Breast epithelium (tissue), 4 donors: ENCODE measurements at regions not wholly inside any gene's neighbourhood (a gene's known extent, or its start where the extent isn't known, plus 50 kb on each side); places are given as distances from the start of the nearest gene placed in this dataset.

Experiments
- DNase-seq, 2 donors: peaks; one replicate each; pipeline ENCODE4 v3.0.0-alpha.2; 2019; ENCODE audit warnings: low spot score in 2 of 2
- H3K27ac ChIP-seq, 2 donors: fragments of 200-600 bp; sonication (generic) in 1 of 2; one replicate each; pipeline ENCODE4 v1.5.1; 2016 to 2019; ENCODE audit warnings: mild to moderate bottlenecking in 1 of 2
- H3K27me3 ChIP-seq, 2 donors: fragments of 200-600 bp; sonication (generic) in 1 of 2; one replicate each; pipeline versions ENCODE4 v1.5.1 to v1.6.0; 2017 to 2019; ENCODE audit warnings: control low read depth in 1 of 2, mild to moderate bottlenecking in 1 of 2
- H3K36me3 ChIP-seq: fragments of 200-600 bp; one replicate; pipeline ENCODE4 v1.5.1; 2019
- H3K4me1 ChIP-seq, 2 donors: fragments of 200-600 bp; sonication (generic); one replicate each; pipeline ENCODE4 v1.5.1; 2016 to 2019; ENCODE audit warnings: control low read depth in 1 of 2
- H3K4me3 ChIP-seq, 3 donors: fragments of 200-600 bp; sonication (generic); 1 replicate in 2 of 3; 2 replicates in 1 of 3; pipeline ENCODE4 v1.5.1; 2016 to 2019; ENCODE audit warnings: mild to moderate bottlenecking in 3 of 3, moderate library complexity in 2 of 3
- H3K9me3 ChIP-seq, 2 donors: fragments of 200-600 bp; sonication (generic) in 1 of 2; one replicate each; pipeline ENCODE4 v1.5.1; 2016 to 2019; ENCODE audit warnings: control low read depth in 1 of 2
- POLR2A ChIP-seq: fragments of 450-650 bp; IDR thresholded peaks from one replicate; pipeline ENCODE4 v1.6.1; 2016; ENCODE audit warnings: antibody characterized with exemption, mild to moderate bottlenecking, moderate library complexity
- POLR2AphosphoS5 ChIP-seq, 3 donors: sonication (generic); formaldehyde crosslinking; IDR thresholded peaks; one replicate each; pipeline ENCODE4 v1.6.1; 2017; ENCODE audit warnings: antibody characterized with exemption in 3 of 3
- intact Hi-C: fragments of 100-400 bp; cut with DNase I; formaldehyde crosslinking; loops from one replicate; pipeline ENCODE4 v1.15.1; 2023; ENCODE audit warnings: low total_unique reads
- TF ChIP-seq, protein P1 (sequence below), 3 donors: fragments of 450-650 bp; IDR thresholded peaks; one replicate each; pipeline ENCODE4 v1.5.1; 2016 to 2017; ENCODE audit warnings: antibody characterized with exemption in 3 of 3, mild to moderate bottlenecking in 3 of 3, moderate library complexity in 3 of 3

DNA sequence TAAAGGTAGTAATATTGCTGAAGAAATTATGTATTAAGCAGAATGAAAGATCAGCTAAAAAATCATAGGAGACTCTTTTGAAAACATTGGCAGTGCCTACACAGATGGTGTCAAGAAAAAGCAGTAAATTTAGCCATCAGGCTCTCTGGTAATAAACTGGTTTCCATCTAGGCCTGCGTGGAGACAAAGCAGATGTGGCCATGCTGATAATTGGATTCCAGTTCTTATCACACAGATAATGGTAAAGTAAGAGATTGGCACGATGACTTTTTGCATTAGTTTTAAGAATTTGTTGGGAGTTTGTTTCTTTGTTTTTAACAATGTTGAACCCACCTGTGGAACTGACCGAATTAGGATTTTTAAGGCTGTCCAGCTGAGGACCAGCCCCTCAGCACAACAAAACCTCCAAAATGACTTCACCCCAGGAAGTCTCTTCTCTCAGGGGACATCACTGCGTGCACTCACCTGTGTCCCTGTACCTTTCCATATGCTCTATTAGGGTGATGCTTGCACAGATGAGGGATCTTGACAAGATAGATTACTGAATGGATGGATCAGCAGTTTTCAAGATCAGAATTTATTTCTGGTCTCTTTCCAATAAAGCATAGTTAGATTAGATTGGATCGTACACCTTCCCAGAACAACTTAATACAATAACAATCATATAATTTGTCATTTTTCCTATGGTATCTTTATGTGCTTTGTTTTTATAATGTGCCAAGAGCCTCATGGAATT, 69.1 kb upstream of the DNAJC10 start:
- no peak overlapping the region for H3K4me3 ChIP-seq
- DNase-seq, result no peak
- intact Hi-C loops, result no loop called here

GRCh38 chr2:182647499-182647787, 68.6 kb upstream of the DNAJC10 start:
- H3K9me3 ChIP-seq, result no peaks in the 10 kb centered on the region
- no peak for TF ChIP-seq POLR2A
- no peaks in the 10 kb centered on the region for H3K36me3 ChIP-seq
- no peak overlapping the region for H3K4me3 ChIP-seq
- no peaks in the 10 kb centered on the region for H3K4me1 ChIP-seq
- intact Hi-C loops, result no loop called here
- DNase-seq, result no peak
- H3K27ac ChIP-seq, result no peak overlapping the region
- no peaks in the 10 kb centered on the region for H3K27me3 ChIP-seq

More for the DNA sequence above, 69.1 kb upstream of the DNAJC10 start:
- Histone ChIP-seq H3K27ac (no peak overlapping the region), H3K9me3 (no peaks in the 10 kb centered on the region), H3K4me1 (no peaks in the 10 kb centered on the region), H3K27me3 (no peaks in the 10 kb centered on the region), H3K36me3 (no peaks in the 10 kb centered on the region)
- TF ChIP-seq POLR2A (no peak), POLR2AphosphoS5 (IDR thresholded peaks at IDR 0.05) (no peak)
- TF ChIP-seq, protein P1, sequence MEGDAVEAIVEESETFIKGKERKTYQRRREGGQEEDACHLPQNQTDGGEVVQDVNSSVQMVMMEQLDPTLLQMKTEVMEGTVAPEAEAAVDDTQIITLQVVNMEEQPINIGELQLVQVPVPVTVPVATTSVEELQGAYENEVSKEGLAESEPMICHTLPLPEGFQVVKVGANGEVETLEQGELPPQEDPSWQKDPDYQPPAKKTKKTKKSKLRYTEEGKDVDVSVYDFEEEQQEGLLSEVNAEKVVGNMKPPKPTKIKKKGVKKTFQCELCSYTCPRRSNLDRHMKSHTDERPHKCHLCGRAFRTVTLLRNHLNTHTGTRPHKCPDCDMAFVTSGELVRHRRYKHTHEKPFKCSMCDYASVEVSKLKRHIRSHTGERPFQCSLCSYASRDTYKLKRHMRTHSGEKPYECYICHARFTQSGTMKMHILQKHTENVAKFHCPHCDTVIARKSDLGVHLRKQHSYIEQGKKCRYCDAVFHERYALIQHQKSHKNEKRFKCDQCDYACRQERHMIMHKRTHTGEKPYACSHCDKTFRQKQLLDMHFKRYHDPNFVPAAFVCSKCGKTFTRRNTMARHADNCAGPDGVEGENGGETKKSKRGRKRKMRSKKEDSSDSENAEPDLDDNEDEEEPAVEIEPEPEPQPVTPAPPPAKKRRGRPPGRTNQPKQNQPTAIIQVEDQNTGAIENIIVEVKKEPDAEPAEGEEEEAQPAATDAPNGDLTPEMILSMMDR (IDR thresholded peaks at IDR 0.05), result no peak

- intact Hi-C loops, result no loop called here
Observed at GRCh38 chr2:182649316-182649715, 66.7 kb upstream of the DNAJC10 start.

DNA sequence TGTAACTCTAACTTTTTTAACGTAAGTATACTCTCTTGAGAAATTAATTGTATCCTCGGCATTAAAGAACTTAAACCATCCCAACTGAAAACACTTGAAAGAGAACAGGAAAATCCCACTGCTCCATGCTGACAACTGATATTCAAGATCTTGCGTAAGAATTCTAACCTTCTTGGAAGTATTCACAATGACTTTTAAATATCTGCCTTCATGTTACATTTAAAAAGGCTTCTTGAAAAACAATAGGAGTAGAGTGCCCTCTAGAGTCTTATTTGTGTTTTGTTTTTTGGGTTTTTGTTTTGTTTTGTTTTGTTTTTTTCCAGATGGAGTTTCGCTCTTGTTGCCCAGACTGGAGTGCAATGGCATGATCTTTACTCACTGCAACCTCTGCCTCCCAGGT, 65.4 kb upstream of the DNAJC10 start:
- H3K27me3 ChIP-seq, result no peaks in the 10 kb centered on the region
- H3K4me1 ChIP-seq, result no peaks in the 10 kb centered on the region
- no peaks in the 10 kb centered on the region for H3K9me3 ChIP-seq
- no peaks in the 10 kb centered on the region for H3K36me3 ChIP-seq
- intact Hi-C loops, result no loop called here
- TF ChIP-seq POLR2AphosphoS5 (IDR thresholded peaks at IDR 0.05) (no peak), POLR2A (no peak)
- TF ChIP-seq, protein P1 (IDR thresholded peaks at IDR 0.05), result peak in 2 of 3 donors; percentile 55 to 61
- H3K4me3 ChIP-seq, result no peak overlapping the region
- no peak overlapping the region for H3K27ac ChIP-seq
- DNase-seq, result no peak

More at GRCh38 chr2:182649316-182649715, 66.7 kb upstream of the DNAJC10 start:
- no peaks in the 10 kb centered on the region for H3K27me3 ChIP-seq
- H3K27ac ChIP-seq, result no peak overlapping the region
- no peaks in the 10 kb centered on the region for H3K36me3 ChIP-seq
- H3K9me3 ChIP-seq, result no peaks in the 10 kb centered on the region
- no peaks in the 10 kb centered on the region for H3K4me1 ChIP-seq
- TF ChIP-seq POLR2A (no peak), POLR2AphosphoS5 (IDR thresholded peaks at IDR 0.05) (no peak)
- TF ChIP-seq, protein P1 (IDR thresholded peaks at IDR 0.05), result no peak
- no peak overlapping the region for H3K4me3 ChIP-seq
- no peak for DNase-seq

DNA sequence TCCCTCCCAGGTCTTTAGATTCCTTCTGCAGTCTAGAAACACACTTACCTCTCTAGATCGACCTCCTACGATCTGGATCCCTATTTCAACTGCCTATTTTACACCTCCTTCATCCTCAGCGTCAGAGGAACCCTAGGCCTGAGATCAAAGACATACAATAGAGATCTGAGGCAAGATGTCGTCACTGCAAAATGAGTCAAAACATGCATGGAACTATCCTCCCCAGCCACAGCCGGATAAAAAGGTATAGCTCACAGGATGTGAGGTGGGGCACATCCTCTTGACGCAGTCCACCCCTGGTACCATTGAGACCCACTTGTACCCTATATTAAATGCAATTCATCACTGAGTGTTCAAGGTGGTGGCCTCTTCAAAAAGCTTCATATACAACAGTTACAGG, 63.7 kb upstream of the DNAJC10 start:
- Histone ChIP-seq H3K27ac (no peak overlapping the region), H3K9me3 (no peaks in the 10 kb centered on the region), H3K36me3 (no peaks in the 10 kb centered on the region), H3K27me3 (no peaks in the 10 kb centered on the region), H3K4me1 (no peaks in the 10 kb centered on the region), H3K4me3 (no peak overlapping the region)
- no peak for DNase-seq
- intact Hi-C loops, result no loop called here
- TF ChIP-seq POLR2AphosphoS5 (IDR thresholded peaks at IDR 0.05), result no peak
- no peak for TF ChIP-seq POLR2A
- TF ChIP-seq, protein P1 (IDR thresholded peaks at IDR 0.05), result no peak

DNA sequence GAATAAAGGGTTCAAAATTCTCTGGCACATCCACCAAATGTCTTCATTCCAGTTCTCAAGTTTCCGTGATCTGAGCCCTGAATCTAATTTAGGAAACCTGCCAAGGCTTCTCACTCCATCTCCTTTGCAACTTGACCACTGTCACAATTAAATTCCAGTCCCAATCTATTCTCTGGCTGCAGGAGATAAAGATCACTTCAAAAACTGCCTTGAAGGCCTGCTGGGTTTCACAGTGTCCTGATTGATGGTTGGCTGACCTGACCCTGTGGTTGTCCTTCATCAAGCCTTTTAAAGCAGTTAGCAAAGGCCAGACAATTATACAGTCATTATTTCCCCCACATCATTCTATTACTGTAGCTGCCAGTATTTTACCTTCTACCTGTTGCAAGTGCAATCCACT, 60.3 kb upstream of the DNAJC10 start:
- H3K27ac ChIP-seq, result no peak overlapping the region
- no peaks in the 10 kb centered on the region for H3K4me1 ChIP-seq
- intact Hi-C loops, result no loop called here
- H3K9me3 ChIP-seq, result no peaks in the 10 kb centered on the region
- TF ChIP-seq, protein P1 (IDR thresholded peaks at IDR 0.05), result no peak
- no peak for TF ChIP-seq POLR2AphosphoS5 (IDR thresholded peaks at IDR 0.05)
- no peak for TF ChIP-seq POLR2A
- no peaks in the 10 kb centered on the region for H3K27me3 ChIP-seq
- no peak overlapping the region for H3K4me3 ChIP-seq
- no peaks in the 10 kb centered on the region for H3K36me3 ChIP-seq
- no peak for DNase-seq
